GM06990 (cell line): ENCODE measurements at regions not wholly inside any gene's neighbourhood (a gene's known extent, or its start where the extent isn't known, plus 50 kb on each side); places are given as distances from the start of the nearest gene placed in this dataset.

Source experiments
- DNase-seq: peaks from one replicate; pipeline ENCODE4 v3.0.0-alpha.2; 2011; ENCODE audit not compliant: insufficient read length; ENCODE audit errors: extremely low read depth
- H3K27me3 ChIP-seq: replicated peaks from 2 replicates; pipeline ENCODE4 v1.6.0; 2011; ENCODE audit warnings: low read length; ENCODE audit not compliant: control insufficient read depth, insufficient read depth
- H3K36me3 ChIP-seq: 2 replicates; pipeline ENCODE4 v1.5.1; 2011; ENCODE audit warnings: low read length; ENCODE audit not compliant: control insufficient read depth, insufficient read depth
- H3K4me3 ChIP-seq: replicated peaks from 2 replicates; pipeline ENCODE4 v1.5.1; 2011; ENCODE audit warnings: low read depth, mild to moderate bottlenecking, control low read depth, low read length
- CTCF ChIP-seq: IDR thresholded peaks from 2 replicates; pipeline ENCODE4 v1.5.1; 2011; ENCODE audit warnings: low read length, control low read depth, mild to moderate bottlenecking, inconsistent platforms; ENCODE audit not compliant: insufficient read depth, poor library complexity, severe bottlenecking

- Histone ChIP-seq H3K4me3 (no peak overlapping the region), H3K27me3 (no peaks in the 10 kb centered on the region), H3K36me3 (no peaks in the 10 kb centered on the region)
- DNase-seq: no peak
- no peak for TF ChIP-seq CTCF
Measured at GRCh38 chr15:70302360-70302759, 204.6 kb upstream of the TLE3 start.

- no peak for TF ChIP-seq CTCF
- no peak for DNase-seq
Measured at GRCh38 chr15:70301396-70301795, 203.7 kb upstream of the TLE3 start.

GRCh38 chr15:70299931-70300869 lies 202.5 kb upstream of the TLE3 start:
- Histone ChIP-seq H3K36me3 (no peaks in the 10 kb centered on the region), H3K27me3 (no peaks in the 10 kb centered on the region), H3K4me3 (no peak overlapping the region)
- peak; percentile 78 for DNase-seq
- no peak for TF ChIP-seq CTCF

More at GRCh38 chr15:70301396-70301795, 203.7 kb upstream of the TLE3 start:
- no peaks in the 10 kb centered on the region for H3K36me3 ChIP-seq
- no peaks in the 10 kb centered on the region for H3K27me3 ChIP-seq
- no peak overlapping the region for H3K4me3 ChIP-seq

GRCh38 chr15:70297465-70298058 lies 199.8 kb upstream of the TLE3 start:
- no peak for TF ChIP-seq CTCF
- H3K36me3 ChIP-seq: no peaks in the 10 kb centered on the region
- H3K4me3 ChIP-seq: no peak overlapping the region
- no peaks in the 10 kb centered on the region for H3K27me3 ChIP-seq
- no peak for DNase-seq

- DNase-seq: no peak
- H3K27me3 ChIP-seq: no peaks in the 10 kb centered on the region
- TF ChIP-seq CTCF: no peak
Measured at GRCh38 chr15:70294731-70295305, 197.1 kb upstream of the TLE3 start.

More at GRCh38 chr15:70294731-70295305, 197.1 kb upstream of the TLE3 start:
- Histone ChIP-seq H3K4me3 (no peak overlapping the region), H3K36me3 (no peaks in the 10 kb centered on the region)
